VCaP (cell line): ENCODE measurements at regions not wholly inside any gene's neighbourhood (a gene's known extent, or its start where the extent isn't known, plus 50 kb on each side); places are given as distances from the start of the nearest gene placed in this dataset.

Experiments used
- H3K27ac ChIP-seq: fragments of 450-650 bp; 2 replicates; pipeline ENCODE4 v1.5.1; 2017
- CTCF ChIP-seq: fragments of 450-650 bp; conservative IDR thresholded peaks from 2 replicates; pipeline ENCODE4 v1.5.1; 2017; ENCODE audit warnings: mild to moderate bottlenecking, moderate library complexity

DNA sequence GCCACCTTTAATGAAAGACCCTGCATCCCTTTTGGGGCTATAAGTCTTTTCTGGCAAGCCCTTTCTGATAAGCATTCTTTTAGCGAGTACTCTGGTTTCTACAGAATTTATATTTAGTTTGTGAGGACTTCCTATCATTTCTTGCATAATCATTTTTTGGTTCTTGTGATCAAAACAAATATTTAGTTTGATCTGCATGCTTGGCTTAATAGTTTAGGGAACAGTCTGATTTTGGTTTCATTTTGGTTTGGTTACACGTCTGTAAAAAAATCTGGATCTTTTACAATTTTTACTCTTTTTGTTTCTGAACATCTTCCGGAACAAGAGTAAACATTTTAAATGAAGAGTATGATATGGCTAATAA is 1074.4 kb downstream of the CDH9 start:
- H3K27ac ChIP-seq: no peak overlapping the region
- TF ChIP-seq CTCF: no peak

- no peak for TF ChIP-seq CTCF
Observed at GRCh38 chr5:25963251-25964008, 1075.0 kb downstream of the CDH9 start.

GRCh38 chr5:25955337-25955736 is 1083.0 kb downstream of the CDH9 start:
- H3K27ac ChIP-seq: no peak overlapping the region
- TF ChIP-seq CTCF: no peak

More at GRCh38 chr5:25963251-25964008, 1075.0 kb downstream of the CDH9 start:
- H3K27ac ChIP-seq: no peak overlapping the region

GRCh38 chr5:25950681-25951080 is 1087.7 kb downstream of the CDH9 start:
- no peak overlapping the region for H3K27ac ChIP-seq
- no peak for TF ChIP-seq CTCF

DNA sequence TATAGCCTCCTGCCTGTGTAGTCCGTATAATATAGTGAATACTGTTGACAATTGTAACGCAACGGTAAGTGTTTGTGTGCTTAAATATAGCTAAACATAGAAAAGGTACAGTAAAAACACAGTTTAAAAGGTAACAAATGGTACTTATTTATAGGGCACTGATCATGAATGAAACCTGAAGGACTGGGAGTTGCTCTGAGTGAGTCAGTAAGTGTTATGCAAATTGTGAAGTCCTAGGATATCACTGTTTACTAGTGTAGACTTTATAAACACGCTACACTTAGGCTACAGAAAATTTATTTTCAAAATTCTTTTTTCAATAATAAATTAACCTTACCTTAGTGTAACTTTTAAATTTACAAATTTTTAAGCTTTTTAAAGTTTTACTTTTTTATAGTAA is 1090.1 kb downstream of the CDH9 start:
- no peak for TF ChIP-seq CTCF
- no peak overlapping the region for H3K27ac ChIP-seq

DNA sequence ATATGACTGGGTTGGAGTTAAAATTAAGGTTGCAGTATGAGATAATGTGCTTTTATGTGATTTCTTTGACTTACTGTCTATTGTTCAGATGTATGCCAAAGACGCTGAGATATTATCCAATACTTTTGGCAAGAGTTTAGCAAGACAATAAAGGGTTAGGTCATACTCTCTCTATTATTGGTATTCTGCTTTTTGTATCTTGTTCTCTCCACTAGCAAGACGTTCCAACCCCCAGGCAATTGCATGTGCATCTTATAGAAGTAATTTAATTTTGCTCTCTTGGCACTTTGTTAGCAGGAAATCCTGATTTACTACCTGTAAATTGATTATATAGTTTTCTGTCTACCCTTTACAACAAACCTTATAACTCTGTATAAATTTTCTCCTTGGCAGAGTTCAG is 1093.6 kb downstream of the CDH9 start:
- no peak overlapping the region for H3K27ac ChIP-seq
- no peak for TF ChIP-seq CTCF

DNA sequence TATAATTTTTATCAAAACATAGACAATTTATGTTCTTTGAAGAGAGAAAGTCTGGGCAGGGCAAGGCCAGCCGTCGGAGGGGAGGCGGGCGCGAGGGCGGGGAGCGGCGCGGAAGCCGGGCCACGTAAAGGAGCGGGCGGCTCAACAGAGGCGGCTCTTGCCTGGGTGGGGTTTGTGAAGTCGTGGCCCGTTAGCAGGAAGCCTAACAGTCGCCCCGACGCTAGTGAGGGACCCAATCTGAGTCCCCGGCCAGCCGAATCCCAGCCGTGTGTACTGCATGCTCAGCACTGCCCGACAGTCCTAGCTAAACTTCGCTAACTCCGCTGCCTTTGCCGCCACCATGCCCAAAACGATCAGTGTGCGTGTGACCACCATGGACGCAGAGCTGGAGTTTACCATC is 1129.2 kb downstream of the CDH9 start:
- no peak overlapping the region for H3K27ac ChIP-seq
- TF ChIP-seq CTCF: no peak
